WTC11 (cell line): ENCODE measurements at regions not wholly inside any gene's neighbourhood (a gene's known extent, or its start where the extent isn't known, plus 50 kb on each side); places are given as distances from the start of the nearest gene placed in this dataset.

Source experiments
- ATAC-seq: fragments of 200-7000 bp; cut with Tn5 transposase; 2 replicates; pipeline ENCODE4 v1.10.0; 2021; ENCODE audit warnings: mild to moderate bottlenecking, moderate library complexity
- CTCF ChIA-PET: fragments of 300-600 bp; sonication (Branson Sonifier 250); formaldehyde crosslinking; loops from one replicate; lab custom pipeline; 2021; ENCODE audit warnings: antibody characterized with exemption; lab: Charles Lee
- POLR2A ChIA-PET: fragments of 350-600 bp; sonication (Branson Sonifier 250); formaldehyde crosslinking; loops from one replicate; lab custom pipeline; 2021; ENCODE audit warnings: antibody characterized with exemption; lab: Charles Lee
- DNase-seq: peaks from one replicate; pipeline ENCODE4 v3.0.0; 2021; ENCODE audit warnings: low spot score
- H3K27ac Mint-ChIP-seq: 2 replicates; pipeline ENCODE4 v1.8.0; 2021; ENCODE audit warnings: mixed read lengths
- H3K27me3 Mint-ChIP-seq: 2 replicates; pipeline ENCODE4 v1.8.0; 2021; ENCODE audit warnings: low read depth, mild to moderate bottlenecking, moderate library complexity, mixed read lengths
- H3K36me3 Mint-ChIP-seq: 2 replicates; pipeline ENCODE4 v1.8.0; 2021; ENCODE audit warnings: mixed read lengths
- H3K4me1 Mint-ChIP-seq: 2 replicates; pipeline ENCODE4 v1.8.0; 2022; ENCODE audit warnings: mixed read lengths
- H3K4me3 Mint-ChIP-seq: 2 replicates; pipeline ENCODE4 v1.8.0; 2021; ENCODE audit warnings: mild to moderate bottlenecking, moderate library complexity, mixed read lengths
- H3K9me3 Mint-ChIP-seq: 2 replicates; pipeline ENCODE4 v1.8.0; 2021; ENCODE audit warnings: mixed read lengths
- AR ChIP-seq: fragments of 250-450 bp; sonication (Bioruptor Pico); IDR thresholded peaks from 2 replicates; pipeline ENCODE4 v1.9.0; 2021; ENCODE audit warnings: mild to moderate bottlenecking
- ATF3 ChIP-seq: sonication (generic); formaldehyde crosslinking; conservative IDR thresholded peaks from 2 replicates; pipeline ENCODE4 v1.8.1; 2022; ENCODE audit warnings: mild to moderate bottlenecking, missing genetic modification reagents
- ATF6 ChIP-seq: sonication (generic); formaldehyde crosslinking; IDR thresholded peaks from 2 replicates; pipeline ENCODE4 v1.8.1; 2023; ENCODE audit warnings: mild to moderate bottlenecking, missing genetic modification reagents
- CTCF ChIP-seq: fragments of 200-600 bp; IDR thresholded peaks from 2 replicates; pipeline ENCODE4 v1.8.0; 2022; ENCODE audit warnings: antibody characterized with exemption
- ELF4 ChIP-seq: sonication (generic); formaldehyde crosslinking; IDR thresholded peaks from 2 replicates; pipeline ENCODE4 v1.8.1; 2022; ENCODE audit warnings: low read depth, mild to moderate bottlenecking, moderate library complexity, missing genetic modification reagents
- FOXK1 ChIP-seq: sonication (generic); formaldehyde crosslinking; IDR thresholded peaks from 2 replicates; pipeline ENCODE4 v1.8.0; 2022; ENCODE audit warnings: mild to moderate bottlenecking, moderate library complexity, missing genetic modification reagents
- GABPB1 ChIP-seq: sonication (generic); formaldehyde crosslinking; IDR thresholded peaks from 2 replicates; pipeline ENCODE4 v1.8.1; 2023; ENCODE audit warnings: mild to moderate bottlenecking, missing genetic modification reagents
- HMGXB4 ChIP-seq: sonication (generic); formaldehyde crosslinking; IDR thresholded peaks from 2 replicates; pipeline ENCODE4 v1.8.1; 2023; ENCODE audit warnings: mild to moderate bottlenecking, moderate library complexity, missing genetic modification reagents
- IRF2 ChIP-seq: sonication (generic); formaldehyde crosslinking; IDR thresholded peaks from 2 replicates; pipeline ENCODE4 v1.8.0; 2022; ENCODE audit warnings: low read depth, missing genetic modification reagents, borderline replicate concordance
- KAT7 ChIP-seq: sonication (generic); formaldehyde crosslinking; IDR thresholded peaks from 2 replicates; pipeline ENCODE4 v1.8.1; 2023; ENCODE audit warnings: missing genetic modification reagents, mild to moderate bottlenecking, borderline replicate concordance
- NFATC4 ChIP-seq: fragments of 250-450 bp; sonication (Bioruptor Pico); IDR thresholded peaks from 2 replicates; pipeline ENCODE4 v1.9.0; 2021; ENCODE audit warnings: mild to moderate bottlenecking
- NR2C2 ChIP-seq: sonication (generic); formaldehyde crosslinking; IDR thresholded peaks from 2 replicates; pipeline ENCODE4 v1.8.0; 2022; ENCODE audit warnings: mild to moderate bottlenecking, missing genetic modification reagents
- PRDM15 ChIP-seq: sonication (generic); formaldehyde crosslinking; IDR thresholded peaks from 2 replicates; pipeline ENCODE4 v1.8.0; 2022; ENCODE audit warnings: missing genetic modification reagents
- SMAD3 ChIP-seq: sonication (generic); formaldehyde crosslinking; IDR thresholded peaks from 2 replicates; pipeline ENCODE4 v1.8.0; 2022; ENCODE audit warnings: missing genetic modification reagents, mild to moderate bottlenecking, borderline replicate concordance
- TP53 ChIP-seq: sonication (generic); formaldehyde crosslinking; IDR thresholded peaks from 2 replicates; pipeline ENCODE4 v1.8.1; 2023; ENCODE audit warnings: mild to moderate bottlenecking, missing genetic modification reagents
- ZNF138 ChIP-seq: sonication (generic); formaldehyde crosslinking; conservative IDR thresholded peaks from 2 replicates; pipeline ENCODE4 v1.8.1; 2022; ENCODE audit warnings: mild to moderate bottlenecking, moderate library complexity, missing genetic modification reagents
- ZNF263 ChIP-seq: sonication (generic); formaldehyde crosslinking; IDR thresholded peaks from 2 replicates; pipeline ENCODE4 v1.8.1; 2022; ENCODE audit warnings: low read depth, mild to moderate bottlenecking, moderate library complexity, missing genetic modification reagents
- ZNF671 ChIP-seq: fragments of 250-450 bp; sonication (Bioruptor Pico); IDR thresholded peaks from 2 replicates; pipeline ENCODE4 v1.8.0; 2021; ENCODE audit warnings: mild to moderate bottlenecking

GRCh38 chr2:211132573-211132972, 576.2 kb downstream of the CPS1 start (continued):
- no peak for TF ChIP-seq PRDM15 (CRISPR knock-in tag)
- TF ChIP-seq TP53 (CRISPR knock-in tag) = no peak
- TF ChIP-seq ATF3 (CRISPR knock-in tag) = no peak
- no peak for TF ChIP-seq KAT7 (CRISPR knock-in tag)
- no peak for TF ChIP-seq ELF4 (CRISPR knock-in tag)

GRCh38 chr2:211133766-211134165, 577.4 kb downstream of the CPS1 start:
- TF ChIP-seq CTCF (no peak), HMGXB4 (CRISPR knock-in tag) (no peak), ATF6 (CRISPR knock-in tag) (no peak), NFATC4 (CRISPR knock-in tag) (no peak), GABPB1 (CRISPR knock-in tag) (no peak), FOXK1 (CRISPR knock-in tag) (no peak), ZNF138 (no peak), ZNF263 (CRISPR knock-in tag) (no peak), IRF2 (CRISPR knock-in tag) (no peak), AR (CRISPR knock-in tag) (no peak), NR2C2 (no peak), SMAD3 (CRISPR knock-in tag) (no peak), ZNF671 (CRISPR knock-in tag) (no peak)
- ATAC-seq (no peak), DNase-seq (no peak)
- peaks cover 16% of the 10 kb centered on the region for H3K9me3 Mint-ChIP-seq
- ChIA-PET POLR2A (no interaction called here), CTCF (no interaction called here)
- no peak overlapping the region for H3K4me3 Mint-ChIP-seq
- H3K4me1 Mint-ChIP-seq = peaks cover 9% of the 10 kb centered on the region
- H3K36me3 Mint-ChIP-seq = no peaks in the 10 kb centered on the region
- H3K27ac Mint-ChIP-seq = no peak overlapping the region
- no peaks in the 10 kb centered on the region for H3K27me3 Mint-ChIP-seq
